HFFc6 (cell line): ENCODE measurements at regions not wholly inside any gene's neighbourhood (a gene's known extent, or its start where the extent isn't known, plus 50 kb on each side); places are given as distances from the start of the nearest gene placed in this dataset.

ENCODE experiments used
- DNase-seq: peaks from one replicate; pipeline ENCODE4 v3.0.0-alpha.2; 2018
- H3K27ac Mint-ChIP-seq: 2 replicates; pipeline ENCODE4 v1.8.0; 2020; ENCODE audit warnings: mild to moderate bottlenecking, mixed read lengths
- H3K27me3 Mint-ChIP-seq: 2 replicates; pipeline ENCODE4 v1.8.0; 2021; ENCODE audit warnings: mild to moderate bottlenecking, moderate library complexity, mixed read lengths; ENCODE audit not compliant: insufficient read depth
- H3K36me3 Mint-ChIP-seq: 2 replicates; pipeline ENCODE4 v1.8.0; 2021; ENCODE audit warnings: low read depth, mixed read lengths
- H3K4me1 Mint-ChIP-seq: 2 replicates; pipeline ENCODE4 v1.8.0; 2020; ENCODE audit warnings: low read depth, mixed read lengths
- H3K4me3 Mint-ChIP-seq: 2 replicates; pipeline ENCODE4 v1.8.0; 2020; ENCODE audit warnings: mild to moderate bottlenecking, moderate library complexity, mixed read lengths
- H3K9me3 Mint-ChIP-seq: 2 replicates; pipeline ENCODE4 v1.8.0; 2020; ENCODE audit warnings: mild to moderate bottlenecking, mixed read lengths
- TF ChIP-seq, protein P1 (sequence below): fragments of 200-600 bp; sonication (generic); IDR thresholded peaks from 2 replicates; pipeline ENCODE4 v1.5.0; 2021; ENCODE audit warnings: antibody characterized with exemption, mild to moderate bottlenecking

DNA sequence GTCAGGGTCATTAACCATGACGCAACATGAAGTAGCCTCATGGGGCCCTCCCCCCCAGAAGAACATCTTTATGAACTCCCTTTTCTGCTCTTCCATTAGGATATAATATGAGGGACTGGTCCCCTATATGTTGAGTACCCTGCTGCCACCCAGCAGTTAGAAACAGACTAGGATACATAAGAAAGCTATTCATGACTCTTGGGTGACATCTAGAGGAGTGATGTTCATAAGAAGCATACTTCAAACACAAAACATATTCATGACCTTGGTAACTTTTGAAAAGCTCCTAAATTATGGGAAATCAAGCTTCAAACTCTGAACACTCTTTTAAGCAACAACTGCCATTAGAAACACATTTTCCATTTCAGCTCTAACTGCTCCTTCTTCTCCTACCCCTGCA is 155.2 kb upstream of the SPIN4 start:
- Mint-ChIP-seq H3K36me3 (no peaks in the 10 kb centered on the region), H3K9me3 (no peaks in the 10 kb centered on the region)
- peak; percentile 26 for DNase-seq

DNA sequence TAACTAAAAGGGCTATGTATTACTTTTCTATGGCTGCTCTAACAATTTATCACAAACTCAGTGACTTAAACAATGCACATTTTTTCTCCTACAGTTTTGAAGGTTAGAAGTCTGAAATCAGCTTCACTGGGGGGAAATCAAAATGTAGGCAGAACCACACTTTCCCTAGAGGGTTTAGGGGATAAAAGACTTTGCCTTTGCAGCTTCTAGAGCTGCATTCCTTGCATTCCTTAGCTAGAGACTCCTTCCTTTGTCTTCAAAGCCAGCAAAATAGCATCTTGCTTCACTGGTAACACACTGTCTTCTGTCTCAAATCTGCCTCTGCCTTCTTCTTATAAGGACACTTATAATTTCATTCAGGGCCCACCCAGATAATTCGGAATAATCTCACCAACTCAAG is 152.4 kb upstream of the SPIN4 start:
- Mint-ChIP-seq H3K27me3 (no peaks in the 10 kb centered on the region; the same call in 1 of the 2 replicates), H3K27ac (no peak overlapping the region), H3K4me3 (no peak overlapping the region), H3K4me1 (peaks cover 24% of the 10 kb centered on the region), H3K36me3 (no peaks in the 10 kb centered on the region), H3K9me3 (no peaks in the 10 kb centered on the region)
- TF ChIP-seq, protein P1, sequence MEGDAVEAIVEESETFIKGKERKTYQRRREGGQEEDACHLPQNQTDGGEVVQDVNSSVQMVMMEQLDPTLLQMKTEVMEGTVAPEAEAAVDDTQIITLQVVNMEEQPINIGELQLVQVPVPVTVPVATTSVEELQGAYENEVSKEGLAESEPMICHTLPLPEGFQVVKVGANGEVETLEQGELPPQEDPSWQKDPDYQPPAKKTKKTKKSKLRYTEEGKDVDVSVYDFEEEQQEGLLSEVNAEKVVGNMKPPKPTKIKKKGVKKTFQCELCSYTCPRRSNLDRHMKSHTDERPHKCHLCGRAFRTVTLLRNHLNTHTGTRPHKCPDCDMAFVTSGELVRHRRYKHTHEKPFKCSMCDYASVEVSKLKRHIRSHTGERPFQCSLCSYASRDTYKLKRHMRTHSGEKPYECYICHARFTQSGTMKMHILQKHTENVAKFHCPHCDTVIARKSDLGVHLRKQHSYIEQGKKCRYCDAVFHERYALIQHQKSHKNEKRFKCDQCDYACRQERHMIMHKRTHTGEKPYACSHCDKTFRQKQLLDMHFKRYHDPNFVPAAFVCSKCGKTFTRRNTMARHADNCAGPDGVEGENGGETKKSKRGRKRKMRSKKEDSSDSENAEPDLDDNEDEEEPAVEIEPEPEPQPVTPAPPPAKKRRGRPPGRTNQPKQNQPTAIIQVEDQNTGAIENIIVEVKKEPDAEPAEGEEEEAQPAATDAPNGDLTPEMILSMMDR, result no peak
- peak; percentile 9 for DNase-seq

More for the DNA sequence above, 155.2 kb upstream of the SPIN4 start:
- TF ChIP-seq, protein P1, result peak; percentile 62
- no peak overlapping the region for H3K27ac Mint-ChIP-seq
- H3K4me1 Mint-ChIP-seq, result peaks cover 24% of the 10 kb centered on the region
- no peaks in the 10 kb centered on the region for H3K27me3 Mint-ChIP-seq
- H3K4me3 Mint-ChIP-seq, result no peak overlapping the region

DNA sequence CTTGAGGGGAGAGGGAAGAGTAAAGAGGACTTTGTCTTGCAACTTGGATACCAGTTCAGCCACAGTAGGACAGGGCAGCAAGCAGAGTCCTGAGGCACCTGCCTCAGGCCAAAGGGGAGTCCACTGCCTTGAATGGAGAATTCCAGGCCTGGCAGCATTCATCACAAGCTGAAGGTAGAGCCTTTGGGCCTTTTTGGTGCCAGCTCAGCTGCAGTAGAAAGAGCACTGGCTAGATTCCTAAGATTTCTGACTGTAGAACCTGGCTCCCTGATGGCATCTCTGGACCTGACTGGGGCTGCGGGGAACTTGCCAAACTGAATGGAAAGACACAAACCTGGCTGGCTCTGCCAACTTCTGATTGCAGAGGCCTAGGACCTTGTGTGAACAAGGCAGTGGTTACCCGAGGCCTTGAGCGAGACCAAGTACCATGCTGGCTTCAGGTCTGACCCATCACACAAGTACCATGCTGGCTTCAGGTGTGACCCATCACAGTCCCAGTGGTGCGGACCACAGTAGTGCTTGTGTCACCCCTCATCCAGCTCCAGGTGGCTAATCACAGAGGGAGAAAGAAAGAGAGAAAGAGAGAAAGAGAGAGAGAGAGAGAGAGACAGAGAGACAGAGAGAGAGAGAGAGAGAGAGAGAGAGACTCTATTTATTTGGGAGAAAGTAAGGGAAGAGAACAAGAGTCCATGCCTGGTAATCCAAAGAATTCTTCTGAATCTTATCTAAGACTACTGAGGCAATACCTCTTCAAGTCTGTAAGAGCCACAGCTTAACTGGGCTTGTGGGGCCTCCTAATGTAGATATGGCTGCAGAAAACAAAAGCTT is 137.6 kb upstream of the SPIN4 start:
- no peak for DNase-seq
- H3K4me3 Mint-ChIP-seq, result no peak overlapping the region

DNA sequence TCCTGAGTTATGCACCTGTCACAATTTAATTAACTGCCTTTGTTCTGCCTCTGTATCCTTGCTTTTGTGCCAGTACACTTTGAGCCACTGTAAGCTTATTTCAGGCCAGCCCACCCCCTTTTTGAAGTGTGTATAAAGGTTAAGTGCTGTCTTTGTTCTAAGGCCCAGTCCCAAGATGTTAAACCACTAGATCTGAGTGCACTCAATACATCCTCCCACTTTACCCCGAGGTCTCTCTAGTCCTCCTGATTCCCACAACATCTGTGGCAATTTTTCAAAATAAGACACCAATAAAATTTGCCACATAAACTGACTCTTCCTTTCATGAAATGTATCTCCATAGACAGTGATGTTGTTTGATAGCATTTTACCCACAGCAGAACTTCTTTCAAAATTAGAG is 124.1 kb upstream of the SPIN4 start:
- TF ChIP-seq, protein P1, result no peak
- Mint-ChIP-seq H3K9me3 (peaks cover 28% of the 10 kb centered on the region), H3K36me3 (peaks cover 26% of the 10 kb centered on the region), H3K4me3 (no peak overlapping the region), H3K27ac (no peak overlapping the region), H3K4me1 (no peaks in the 10 kb centered on the region), H3K27me3 (no peaks in the 10 kb centered on the region; the same call in 1 of the 2 replicates)
- no peak for DNase-seq

More for the DNA sequence above, 137.6 kb upstream of the SPIN4 start:
- peaks cover under 1% of the 10 kb centered on the region; the same call in 1 of the 2 replicates for H3K4me1 Mint-ChIP-seq
- no peaks in the 10 kb centered on the region for H3K27me3 Mint-ChIP-seq
- no peaks in the 10 kb centered on the region for H3K9me3 Mint-ChIP-seq
- peaks cover 8% of the 10 kb centered on the region; the same call in 1 of the 2 replicates for H3K36me3 Mint-ChIP-seq
- H3K27ac Mint-ChIP-seq, result no peak overlapping the region
- TF ChIP-seq, protein P1, result no peak

DNA sequence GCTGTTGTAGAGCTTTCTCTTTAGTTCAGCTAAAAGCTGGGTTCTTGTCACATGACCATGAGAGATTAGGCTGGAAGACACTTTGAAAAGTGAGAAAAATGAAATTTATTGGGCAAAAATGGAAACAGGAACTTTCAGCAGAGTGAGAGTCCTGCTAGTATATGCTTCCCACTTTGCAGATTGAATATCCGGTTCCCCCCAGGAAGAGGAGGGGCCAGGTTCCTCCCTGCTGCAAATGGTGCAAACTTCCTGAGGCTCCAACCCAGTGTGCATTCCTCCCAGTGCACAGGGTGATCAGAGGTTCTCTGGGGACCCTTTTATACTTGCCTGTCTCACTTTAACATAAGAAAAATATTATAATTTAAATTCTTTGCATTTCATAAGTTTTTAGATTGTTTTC is 119.9 kb upstream of the SPIN4 start:
- no peak overlapping the region for H3K27ac Mint-ChIP-seq
- no peak for DNase-seq

More for the DNA sequence above, 119.9 kb upstream of the SPIN4 start:
- Mint-ChIP-seq H3K9me3 (peaks cover 24% of the 10 kb centered on the region), H3K36me3 (peaks cover 11% of the 10 kb centered on the region), H3K4me3 (no peak overlapping the region), H3K27me3 (no peaks in the 10 kb centered on the region), H3K4me1 (no peaks in the 10 kb centered on the region)
- TF ChIP-seq, protein P1, result no peak
